SK-N-SH (cell line): ENCODE measurements at regions not wholly inside any gene's neighbourhood (a gene's known extent, or its start where the extent isn't known, plus 50 kb on each side); places are given as distances from the start of the nearest gene placed in this dataset.
A peak's percentile ranks its signal among the peaks of the same experiment; 100 is the strongest.

Source experiments
- CTCF ChIA-PET: fragments of 300-600, 350-600 bp; formaldehyde crosslinking; extraction: SDS; loops from one replicate; lab custom pipeline; 2021; lab: Yijun Ruan, JAX
- POLR2A ChIA-PET: fragments of 350-600 bp; sonication (Branson Sonifier 250); formaldehyde crosslinking; extraction: SDS; loops from one replicate; lab custom pipeline; 2020; ENCODE audit warnings: antibody characterized with exemption, inconsistent platforms; lab: Yijun Ruan, JAX
- DNase-seq: peaks from one replicate; pipeline ENCODE4 v3.0.0; 2012
- H2AFZ ChIP-seq: fragments of 200-600 bp; sonication (generic); 2 replicates; pipeline ENCODE4 v1.8.1; 2016; ENCODE audit warnings: antibody characterized with exemption, mild to moderate bottlenecking, low read depth
- H3F3A ChIP-seq: fragments of 200-600 bp; sonication (generic); replicated peaks from 2 replicates; pipeline ENCODE3; 2016; ENCODE audit warnings: antibody characterized with exemption, mild to moderate bottlenecking; ENCODE audit not compliant: insufficient read depth
- H3K27ac ChIP-seq, 2 experiments: fragments of 200-500 bp in 1 of 2; fragments of 200-600 bp in 1 of 2; sonication (Bioruptor generic) in 1 of 2; sonication (generic), shearing (Covaris generic) in 1 of 2; 2 replicates each; pipeline versions ENCODE4 v1.5.1 to v1.6.1; 2014 to 2016; ENCODE audit warnings: low read depth in 2 of 2, inconsistent platforms in 1 of 2, low read length in 1 of 2, mild to moderate bottlenecking in 1 of 2, mixed read lengths in 1 of 2
- H3K27me3 ChIP-seq: fragments of 200-600 bp; sonication (generic), shearing (Covaris generic); 2 replicates; pipeline ENCODE4 v1.6.1; 2016; ENCODE audit warnings: mixed run types; ENCODE audit not compliant: insufficient read depth
- H3K36me3 ChIP-seq, 2 experiments: fragments of 200-500 bp in 1 of 2; fragments of 200-600 bp in 1 of 2; sonication (Bioruptor generic) in 1 of 2; sonication (generic) in 1 of 2; replicated peaks in 1 of 2; 2 replicates each; pipeline versions ENCODE3 to v1.5.1; 2014 to 2016; ENCODE audit warnings: low read length in 1 of 2, mild to moderate bottlenecking in 1 of 2; ENCODE audit not compliant: insufficient read depth in 2 of 2, control insufficient read depth in 1 of 2
- H3K4me1 ChIP-seq, 2 experiments: fragments of 200-500 bp in 1 of 2; fragments of 200-600 bp in 1 of 2; sonication (Bioruptor generic) in 1 of 2; sonication (generic), shearing (Covaris generic) in 1 of 2; 2 replicates each; pipeline versions ENCODE4 v1.5.1 to v1.6.1; 2014 to 2016; ENCODE audit warnings: low read depth in 1 of 2, low read length in 1 of 2, mixed run types in 1 of 2; ENCODE audit not compliant: insufficient read depth in 2 of 2, control insufficient read depth in 1 of 2
- H3K4me2 ChIP-seq: fragments of 200-600 bp; sonication (generic), shearing (Covaris generic); 2 replicates; pipeline ENCODE4 v1.6.1; 2017; ENCODE audit warnings: mixed run types
- H3K4me3 ChIP-seq, 2 experiments: fragments of 200-500 bp in 1 of 2; fragments of 200-600 bp in 1 of 2; sonication (Bioruptor generic) in 1 of 2; sonication (generic), shearing (Covaris generic) in 1 of 2; 2 replicates each; pipeline versions ENCODE4 v1.5.1 to v1.8.1; 2014 to 2016; ENCODE audit warnings: low read depth in 2 of 2, inconsistent platforms in 1 of 2, low read length in 1 of 2, mild to moderate bottlenecking in 1 of 2, mixed read lengths in 1 of 2, moderate library complexity in 1 of 2
- H3K79me2 ChIP-seq: fragments of 200-600 bp; sonication (generic); 2 replicates; pipeline ENCODE4 v1.8.1; 2017; ENCODE audit warnings: mild to moderate bottlenecking; ENCODE audit not compliant: insufficient read depth
- H3K9ac ChIP-seq: fragments of 200-600 bp; sonication (generic); 2 replicates; pipeline ENCODE4 v1.6.1; 2017; ENCODE audit warnings: mixed run types
- H3K9me2 ChIP-seq: fragments of 200-600 bp; sonication (generic); 2 replicates; pipeline ENCODE4 v1.6.1; 2017; ENCODE audit warnings: mixed run types
- H3K9me3 ChIP-seq: fragments of 200-600 bp; sonication (generic); 2 replicates; pipeline ENCODE4 v1.6.1; 2017; ENCODE audit warnings: mixed run types, mild to moderate bottlenecking, moderate library complexity
- H4K20me1 ChIP-seq: fragments of 200-600 bp; sonication (generic); 2 replicates; pipeline ENCODE4 v1.6.1; 2017; ENCODE audit warnings: mild to moderate bottlenecking, mixed run types; ENCODE audit not compliant: insufficient read depth
- EP300 ChIP-seq, 2 experiments: IDR thresholded peaks; 2 replicates each; pipeline versions ENCODE4 v1.4.0 to v1.6.1; 2012; ENCODE audit warnings: borderline replicate concordance in 1 of 2, low read depth in 1 of 2, low read length in 1 of 2
- GABPA ChIP-seq: IDR thresholded peaks from 2 replicates; pipeline ENCODE4 v1.4.0; 2012; ENCODE audit warnings: low read depth, mild to moderate bottlenecking
- NFIC ChIP-seq: IDR thresholded peaks from 2 replicates; pipeline ENCODE4 v1.4.0; 2012; ENCODE audit warnings: borderline replicate concordance
- NRF1 ChIP-seq: IDR thresholded peaks from 2 replicates; pipeline ENCODE4 v1.6.1; 2012; ENCODE audit warnings: low read depth, mild to moderate bottlenecking, low read length
- PBX3 ChIP-seq: IDR thresholded peaks from 2 replicates; pipeline ENCODE4; 2012
- RAD21 ChIP-seq: IDR thresholded peaks from 2 replicates; pipeline ENCODE4 v1.6.1; 2012; ENCODE audit warnings: mild to moderate bottlenecking, low read length
- RCOR1 ChIP-seq: fragments of 150-350 bp; IDR thresholded peaks from 2 replicates; pipeline ENCODE4 v1.6.1; 2017; ENCODE audit warnings: antibody characterized with exemption, low read length
- REST ChIP-seq: IDR thresholded peaks from 2 replicates; pipeline ENCODE4 v1.6.1; 2012; ENCODE audit warnings: mild to moderate bottlenecking, low read depth, low read length, moderate library complexity
- TAF1 ChIP-seq: IDR thresholded peaks from 2 replicates; pipeline ENCODE4 v1.6.1; 2012; ENCODE audit warnings: low read depth, mild to moderate bottlenecking, low read length, moderate library complexity, borderline replicate concordance
- TCF12 ChIP-seq: IDR thresholded peaks from 2 replicates; pipeline ENCODE4 v1.4.0; 2012
- TEAD4 ChIP-seq: IDR thresholded peaks from 2 replicates; pipeline ENCODE4 v1.4.0; 2012; ENCODE audit warnings: mild to moderate bottlenecking, borderline replicate concordance; ENCODE audit not compliant: insufficient read depth
- WGBS: methylation state at CpG from one replicate; pipeline ENCODE4 v1.1.6; 2017; ENCODE audit warnings: low lambda C conversion rate; 5-methylcytosine and 5-hydroxymethylcytosine counted together
- TF ChIP-seq, protein P1 (sequence below): IDR thresholded peaks from 2 replicates; pipeline ENCODE4 v1.4.0; 2012; ENCODE audit warnings: low read depth, borderline replicate concordance
- TF ChIP-seq, protein P2 (sequence below): fragments of 150-350 bp; IDR thresholded peaks from 2 replicates; pipeline ENCODE4 v1.6.1; 2017; ENCODE audit warnings: antibody characterized with exemption, low read length, low read depth, borderline replicate concordance

- WGBS: under 1% methylated on average over 8 of the region's 8 CpGs
- no peak overlapping the region for H3K4me2 ChIP-seq
- H3K79me2 ChIP-seq: no peaks in the 10 kb centered on the region
- no peaks in the 10 kb centered on the region for H3K9me2 ChIP-seq
- H3K9ac ChIP-seq: no peak overlapping the region
- no peak overlapping the region for H3K27ac ChIP-seq
- H3F3A ChIP-seq: no peaks in the 10 kb centered on the region
- H4K20me1 ChIP-seq: no peaks in the 10 kb centered on the region
- no peaks in the 10 kb centered on the region for H3K27me3 ChIP-seq
- H3K4me3 ChIP-seq: no peak overlapping the region
- CTCF ChIA-PET: no interaction called here
- no peaks in the 10 kb centered on the region for H3K36me3 ChIP-seq
- H3K9me3 ChIP-seq: no peaks in the 10 kb centered on the region
- peaks cover 0 to 2% of the 10 kb centered on the region in 2 experiments; a peak in 1 of 4 replicates for H3K4me1 ChIP-seq
- peak; percentile 19 for DNase-seq
- POLR2A ChIA-PET: no interaction called here
- TF ChIP-seq PBX3 (no peak), GABPA (no peak)
- H2AFZ ChIP-seq: no peak overlapping the region
Measured at GRCh38 chr16:26668026-26668425, 398.7 kb upstream of the C16orf82 start.

DNA sequence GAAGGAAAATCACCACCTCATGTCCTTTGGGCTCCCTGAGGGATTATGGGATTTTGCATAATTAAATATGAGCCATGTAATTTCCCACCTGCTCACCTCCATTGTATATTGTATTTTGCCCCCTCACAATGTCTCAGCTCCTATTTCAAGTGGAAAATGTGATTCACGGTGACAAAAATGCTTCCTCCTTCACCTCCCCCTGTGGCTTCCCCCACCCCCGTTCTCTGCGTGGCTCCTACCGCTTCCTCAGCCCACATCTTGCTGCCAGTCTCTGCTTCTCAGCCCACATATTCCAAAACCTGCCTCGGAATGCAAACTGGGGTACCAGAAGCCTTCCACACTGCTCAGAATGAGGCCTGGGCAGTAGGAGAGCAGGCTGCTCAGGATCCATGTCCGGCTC lies 394.5 kb upstream of the C16orf82 start:
- H3K4me1 ChIP-seq: peaks cover 0 to 2% of the 10 kb centered on the region in 2 experiments; a peak in 1 of 4 replicates
- ChIA-PET POLR2A (no interaction called here), CTCF (no interaction called here)

GRCh38 chr16:26673011-26673410 lies 393.7 kb upstream of the C16orf82 start:
- no peaks in the 10 kb centered on the region for H3K9me3 ChIP-seq
- no peak overlapping the region for H2AFZ ChIP-seq
- H3K27me3 ChIP-seq: no peaks in the 10 kb centered on the region
- no peaks in the 10 kb centered on the region; a peak in 1 of 4 replicates for H3K4me1 ChIP-seq
- no peak overlapping the region for H3K9ac ChIP-seq
- POLR2A ChIA-PET: no interaction called here
- TF ChIP-seq RCOR1: no peak
- TF ChIP-seq TEAD4: no peak
- TF ChIP-seq, protein P1, sequence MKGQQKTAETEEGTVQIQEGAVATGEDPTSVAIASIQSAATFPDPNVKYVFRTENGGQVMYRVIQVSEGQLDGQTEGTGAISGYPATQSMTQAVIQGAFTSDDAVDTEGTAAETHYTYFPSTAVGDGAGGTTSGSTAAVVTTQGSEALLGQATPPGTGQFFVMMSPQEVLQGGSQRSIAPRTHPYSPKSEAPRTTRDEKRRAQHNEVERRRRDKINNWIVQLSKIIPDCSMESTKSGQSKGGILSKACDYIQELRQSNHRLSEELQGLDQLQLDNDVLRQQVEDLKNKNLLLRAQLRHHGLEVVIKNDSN: no peak
- no peak for TF ChIP-seq TCF12
- TF ChIP-seq NFIC: no peak
- no peak for TF ChIP-seq REST
- no peak for TF ChIP-seq EP300 (IDR thresholded peaks at IDR 0.05; ENCODE audit: borderline replicate concordance in 1 of 2, low read depth in 1 of 2, low read length in 1 of 2)
- no peak for TF ChIP-seq RAD21
- no peak overlapping the region for H3K27ac ChIP-seq
- H4K20me1 ChIP-seq: no peaks in the 10 kb centered on the region
- no peak overlapping the region for H3K4me3 ChIP-seq
- DNase-seq: no peak
- CTCF ChIA-PET: no interaction called here
- WGBS: 31% methylated on average over 3 of the region's 3 CpGs
- no peaks in the 10 kb centered on the region for H3F3A ChIP-seq
- no peak overlapping the region for H3K4me2 ChIP-seq
- H3K79me2 ChIP-seq: no peaks in the 10 kb centered on the region
- H3K9me2 ChIP-seq: no peaks in the 10 kb centered on the region
- H3K36me3 ChIP-seq: no peaks in the 10 kb centered on the region

More for the DNA sequence above, 394.5 kb upstream of the C16orf82 start:
- H3K27ac ChIP-seq: no peak overlapping the region
- H3K9me3 ChIP-seq: no peaks in the 10 kb centered on the region
- TF ChIP-seq TAF1 (no peak), NRF1 (no peak)
- TF ChIP-seq, protein P2, sequence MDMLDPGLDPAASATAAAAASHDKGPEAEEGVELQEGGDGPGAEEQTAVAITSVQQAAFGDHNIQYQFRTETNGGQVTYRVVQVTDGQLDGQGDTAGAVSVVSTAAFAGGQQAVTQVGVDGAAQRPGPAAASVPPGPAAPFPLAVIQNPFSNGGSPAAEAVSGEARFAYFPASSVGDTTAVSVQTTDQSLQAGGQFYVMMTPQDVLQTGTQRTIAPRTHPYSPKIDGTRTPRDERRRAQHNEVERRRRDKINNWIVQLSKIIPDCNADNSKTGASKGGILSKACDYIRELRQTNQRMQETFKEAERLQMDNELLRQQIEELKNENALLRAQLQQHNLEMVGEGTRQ: no peak
- no peak overlapping the region for H3K4me2 ChIP-seq
- H3K36me3 ChIP-seq: no peaks in the 10 kb centered on the region
- no peaks in the 10 kb centered on the region for H3K79me2 ChIP-seq
- H3K4me3 ChIP-seq: no peak overlapping the region
- H2AFZ ChIP-seq: no peak overlapping the region
- DNase-seq: no peak
- H3K27me3 ChIP-seq: no peaks in the 10 kb centered on the region
- WGBS: 8% methylated on average over 6 of the region's 6 CpGs
- no peaks in the 10 kb centered on the region for H4K20me1 ChIP-seq
- H3F3A ChIP-seq: no peaks in the 10 kb centered on the region
- H3K9me2 ChIP-seq: no peaks in the 10 kb centered on the region
- no peak overlapping the region for H3K9ac ChIP-seq
